ENCODE measurements at regions not wholly inside any gene's neighbourhood (a gene's known extent, or its start where the extent isn't known, plus 50 kb on each side); places are given as distances from the start of the nearest gene placed in this dataset.

DNA sequence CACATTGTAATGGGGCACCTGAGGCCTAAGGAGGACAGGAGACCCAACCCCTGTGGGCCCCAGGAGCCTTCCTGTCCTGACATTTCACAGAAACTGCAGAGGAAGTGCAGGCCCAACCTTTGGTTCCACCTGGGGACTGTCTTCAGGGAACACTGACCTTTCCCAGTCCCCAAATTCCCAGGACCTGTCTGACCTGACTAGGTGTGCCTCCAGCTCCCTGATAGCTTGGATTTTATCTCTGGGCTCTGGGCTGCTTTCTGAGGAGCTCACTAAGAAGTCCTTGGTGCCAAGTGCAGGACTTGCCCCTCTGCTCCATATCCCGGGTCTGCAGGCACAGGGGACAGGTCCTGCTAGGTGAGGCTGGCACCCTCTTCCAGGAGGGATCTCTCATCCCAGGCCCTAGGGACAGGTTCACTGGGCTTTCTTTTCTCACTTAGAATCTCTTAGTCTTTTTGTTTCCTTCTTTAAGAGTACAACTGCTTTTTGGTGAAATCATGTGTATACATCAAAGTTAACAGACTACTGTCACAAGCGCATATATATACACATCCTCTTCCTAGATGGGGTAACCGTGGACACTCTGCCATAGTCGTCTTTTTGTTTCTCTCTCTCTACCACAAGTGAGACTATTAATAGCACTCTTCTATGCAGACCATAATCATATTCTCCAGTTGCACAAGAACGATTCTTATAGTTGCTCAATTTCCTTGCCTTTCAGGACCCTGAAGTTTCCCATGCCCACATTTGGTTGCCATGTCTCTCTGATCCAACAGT is 72.0 kb upstream of the IGLL5 start:
- Histone ChIP-seq H3K36me3 (no peaks in the 10 kb centered on the region), H3K9ac (no peak overlapping the region), H4K20me1 (ENCODE audit: low read depth) (no peaks in the 10 kb centered on the region), H3K4me1 (no peaks in the 10 kb centered on the region), H2AFZ (replicated peaks) (no peak overlapping the region), H3F3A (ENCODE audit: low read depth) (no peaks in the 10 kb centered on the region), H3K4me3 (no peak overlapping the region), H3K9me3 (ENCODE audit: low read depth) (no peaks in the 10 kb centered on the region), H3K4me2 (no peak overlapping the region), H3K79me2 (ENCODE audit: low read depth) (no peaks in the 10 kb centered on the region), H3K27me3 (peaks cover 99% of the 10 kb centered on the region), H3K27ac (no peak overlapping the region)
- no peak for DNase-seq (ENCODE audit: low spot score)
- no peak overlapping the region for H3K27ac Mint-ChIP-seq
- TF ChIP-seq EZH2 (IDR thresholded peaks at IDR 0.05) (no peak), EZH2phosphoT487 (IDR thresholded peaks at IDR 0.05) (no peak)
- TF ChIP-seq, protein P1, sequence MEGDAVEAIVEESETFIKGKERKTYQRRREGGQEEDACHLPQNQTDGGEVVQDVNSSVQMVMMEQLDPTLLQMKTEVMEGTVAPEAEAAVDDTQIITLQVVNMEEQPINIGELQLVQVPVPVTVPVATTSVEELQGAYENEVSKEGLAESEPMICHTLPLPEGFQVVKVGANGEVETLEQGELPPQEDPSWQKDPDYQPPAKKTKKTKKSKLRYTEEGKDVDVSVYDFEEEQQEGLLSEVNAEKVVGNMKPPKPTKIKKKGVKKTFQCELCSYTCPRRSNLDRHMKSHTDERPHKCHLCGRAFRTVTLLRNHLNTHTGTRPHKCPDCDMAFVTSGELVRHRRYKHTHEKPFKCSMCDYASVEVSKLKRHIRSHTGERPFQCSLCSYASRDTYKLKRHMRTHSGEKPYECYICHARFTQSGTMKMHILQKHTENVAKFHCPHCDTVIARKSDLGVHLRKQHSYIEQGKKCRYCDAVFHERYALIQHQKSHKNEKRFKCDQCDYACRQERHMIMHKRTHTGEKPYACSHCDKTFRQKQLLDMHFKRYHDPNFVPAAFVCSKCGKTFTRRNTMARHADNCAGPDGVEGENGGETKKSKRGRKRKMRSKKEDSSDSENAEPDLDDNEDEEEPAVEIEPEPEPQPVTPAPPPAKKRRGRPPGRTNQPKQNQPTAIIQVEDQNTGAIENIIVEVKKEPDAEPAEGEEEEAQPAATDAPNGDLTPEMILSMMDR (IDR thresholded peaks at IDR 0.05), result no peak
- no peak overlapping the region for H3K4me3 Mint-ChIP-seq
- H3K4me1 Mint-ChIP-seq, result peaks cover 7% of the 10 kb centered on the region
- no peaks in the 10 kb centered on the region for H3K9me3 Mint-ChIP-seq
- H3K36me3 Mint-ChIP-seq, result no peaks in the 10 kb centered on the region
- H3K27me3 Mint-ChIP-seq (ENCODE audit: insufficient read depth, low read depth), result peaks cover 8% of the 10 kb centered on the region

DNA sequence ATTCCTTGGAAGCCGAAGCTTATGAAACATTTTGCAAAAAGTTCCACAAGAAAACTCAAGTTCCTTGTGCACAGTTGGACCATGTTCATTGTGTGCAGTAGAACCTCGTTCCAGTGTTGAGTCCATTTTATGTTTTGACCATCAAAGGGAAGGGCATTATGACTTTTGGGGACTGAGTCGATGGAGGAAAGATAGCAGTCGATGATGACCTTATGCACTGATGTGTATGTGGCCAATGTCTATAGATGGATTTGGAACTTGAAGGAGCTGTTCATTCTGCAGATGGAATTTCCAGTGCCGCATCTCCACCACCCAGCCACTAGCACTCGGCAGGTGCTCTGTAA is 71.5 kb upstream of the IGLL5 start:
- no peak overlapping the region for H3K9ac ChIP-seq
- TF ChIP-seq EZH2 (IDR thresholded peaks at IDR 0.05) (no peak), EZH2phosphoT487 (IDR thresholded peaks at IDR 0.05) (no peak)
- TF ChIP-seq, protein P1 (IDR thresholded peaks at IDR 0.05), result no peak
- H3K36me3 ChIP-seq, result no peaks in the 10 kb centered on the region
- H3K36me3 Mint-ChIP-seq, result no peaks in the 10 kb centered on the region
- H3K27ac Mint-ChIP-seq, result no peak overlapping the region
- no peaks in the 10 kb centered on the region for H3K4me1 ChIP-seq
- no peaks in the 10 kb centered on the region for H3K9me3 ChIP-seq (ENCODE audit: low read depth)
- no peak overlapping the region for H3K4me2 ChIP-seq
- H3K79me2 ChIP-seq (ENCODE audit: low read depth), result no peaks in the 10 kb centered on the region
- no peak overlapping the region for H3K4me3 Mint-ChIP-seq
- no peaks in the 10 kb centered on the region for H3F3A ChIP-seq (ENCODE audit: low read depth)
- no peak overlapping the region for H2AFZ ChIP-seq (replicated peaks)
- H3K27me3 Mint-ChIP-seq (ENCODE audit: insufficient read depth, low read depth), result peaks cover 8% of the 10 kb centered on the region
- no peak for DNase-seq (ENCODE audit: low spot score)
- no peaks in the 10 kb centered on the region for H3K9me3 Mint-ChIP-seq
- no peak overlapping the region for H3K27ac ChIP-seq
- peaks cover 99% of the 10 kb centered on the region for H3K27me3 ChIP-seq
- H4K20me1 ChIP-seq (ENCODE audit: low read depth), result no peaks in the 10 kb centered on the region
- H3K4me1 Mint-ChIP-seq, result peaks cover 7% of the 10 kb centered on the region
- no peak overlapping the region for H3K4me3 ChIP-seq

DNA sequence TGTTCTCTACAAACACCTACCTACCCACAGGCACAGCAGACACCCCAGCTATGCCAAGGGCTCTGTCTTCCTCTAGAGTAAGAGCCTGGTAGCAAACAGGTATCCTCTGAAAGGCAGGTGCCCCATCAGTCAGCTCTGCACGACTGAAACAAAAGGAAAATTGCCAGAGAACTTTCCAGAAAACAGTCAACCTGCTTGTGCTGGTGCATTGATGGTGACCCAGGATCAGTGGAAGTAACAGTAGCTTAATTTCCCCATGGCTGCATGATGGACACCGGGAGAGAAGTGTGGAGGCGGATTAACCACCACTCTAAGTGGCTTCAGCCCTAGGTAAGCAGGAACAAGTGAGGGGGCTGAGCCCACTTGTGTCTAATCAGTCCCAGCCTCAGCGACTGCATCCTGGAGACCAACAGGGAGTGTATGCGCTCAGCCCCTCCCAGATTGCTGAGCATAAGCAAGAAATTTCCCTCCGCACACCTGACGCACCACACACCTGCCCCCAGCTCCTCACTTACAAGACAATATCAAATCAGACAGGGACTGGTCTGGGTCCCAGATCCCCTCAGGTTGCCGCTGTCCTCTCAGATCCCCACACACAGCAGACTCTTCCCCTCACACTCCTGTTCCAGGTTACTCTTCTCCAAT is 70.7 kb upstream of the IGLL5 start:
- Histone ChIP-seq H3K27ac (no peak overlapping the region), H4K20me1 (ENCODE audit: low read depth) (no peaks in the 10 kb centered on the region), H3K79me2 (ENCODE audit: low read depth) (no peaks in the 10 kb centered on the region), H3F3A (ENCODE audit: low read depth) (no peaks in the 10 kb centered on the region), H3K4me1 (no peaks in the 10 kb centered on the region), H3K4me2 (no peak overlapping the region), H2AFZ (replicated peaks) (no peak overlapping the region), H3K9me3 (ENCODE audit: low read depth) (no peaks in the 10 kb centered on the region), H3K9ac (no peak overlapping the region), H3K36me3 (no peaks in the 10 kb centered on the region), H3K4me3 (no peak overlapping the region), H3K27me3 (peaks cover 100% of the 10 kb centered on the region)
- Mint-ChIP-seq H3K27me3 (ENCODE audit: insufficient read depth, low read depth) (peaks cover 8% of the 10 kb centered on the region), H3K4me1 (peaks cover 7% of the 10 kb centered on the region), H3K4me3 (no peak overlapping the region), H3K36me3 (no peaks in the 10 kb centered on the region), H3K27ac (no peak overlapping the region), H3K9me3 (no peaks in the 10 kb centered on the region)
- no peak for DNase-seq (ENCODE audit: low spot score)
- TF ChIP-seq EZH2phosphoT487 (IDR thresholded peaks at IDR 0.05) (no peak), EZH2 (IDR thresholded peaks at IDR 0.05) (no peak)
- TF ChIP-seq, protein P1 (IDR thresholded peaks at IDR 0.05), result no peak

Measured in neural progenitor cell (in vitro differentiated cells).